ENCODE measurements at regions not wholly inside any gene's neighbourhood (a gene's known extent, or its start where the extent isn't known, plus 50 kb on each side); places are given as distances from the start of the nearest gene placed in this dataset.

DNA sequence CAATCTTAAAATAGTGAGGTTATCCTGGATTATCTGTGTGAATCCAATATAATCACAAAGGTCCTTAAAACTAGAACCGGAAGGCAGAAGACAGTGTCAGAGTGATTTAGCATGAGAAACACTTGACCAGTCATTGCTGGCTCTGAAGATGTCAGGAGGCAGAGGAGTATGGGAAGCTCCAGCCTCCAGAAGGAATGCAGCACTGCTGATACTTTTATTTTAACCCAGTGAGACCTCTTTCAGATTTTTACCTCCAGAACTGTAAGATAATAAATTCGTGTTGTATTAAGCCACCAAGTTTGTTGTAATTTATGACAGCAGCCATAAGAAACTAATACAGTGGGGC is 134.4 kb upstream of the ZC3H12C start:
- TF ChIP-seq EZH2 (IDR thresholded peaks at IDR 0.05; ENCODE audit: borderline replicate concordance, low read length) = no peak
- no peak for TF ChIP-seq CTCF (conservative IDR thresholded peaks at IDR 0.05 in 1 of 2, IDR thresholded peaks at IDR 0.05 in 1 of 2; ENCODE audit: extremely low read depth in 1 of 2, insufficient read depth in 1 of 2, low read depth in 1 of 2, low read length in 2 of 2)
